ENCODE measurements at regions not wholly inside any gene's neighbourhood (a gene's known extent, or its start where the extent isn't known, plus 50 kb on each side); places are given as distances from the start of the nearest gene placed in this dataset.

- Histone ChIP-seq H3K27ac (ENCODE audit: low read depth, low read length) (no peak overlapping the region), H3K36me3 (ENCODE audit: control insufficient read depth, insufficient read depth, low read length) (no peaks in the 10 kb centered on the region), H3K27me3 (ENCODE audit: control insufficient read depth, insufficient read depth, low read length) (no peaks in the 10 kb centered on the region), H3K4me3 (ENCODE audit: low read depth, low read length) (no peak overlapping the region), H3K4me1 (ENCODE audit: control insufficient read depth, insufficient read depth, low read length) (no peaks in the 10 kb centered on the region), H3K9ac (ENCODE audit: low read length) (no peak overlapping the region), H3K9me3 (ENCODE audit: control insufficient read depth, insufficient read depth, low read depth, low read length) (no peaks in the 10 kb centered on the region)
Observed at GRCh38 chr1:90186506-90187322, 191.8 kb downstream of the ZNF326 start.

GRCh38 chr1:90176530-90176929, 181.6 kb downstream of the ZNF326 start:
- no peaks in the 10 kb centered on the region for H3K27me3 ChIP-seq (ENCODE audit: control insufficient read depth, insufficient read depth, low read length)
- H3K27ac ChIP-seq (ENCODE audit: low read depth, low read length), result no peak overlapping the region
- no peak overlapping the region for H3K4me3 ChIP-seq (ENCODE audit: low read depth, low read length)
- no peak overlapping the region for H3K9ac ChIP-seq (ENCODE audit: low read length)
- no peaks in the 10 kb centered on the region for H3K4me1 ChIP-seq (ENCODE audit: control insufficient read depth, insufficient read depth, low read length)
- no peaks in the 10 kb centered on the region for H3K9me3 ChIP-seq (ENCODE audit: control insufficient read depth, insufficient read depth, low read depth, low read length)
- H3K36me3 ChIP-seq (ENCODE audit: control insufficient read depth, insufficient read depth, low read length), result no peaks in the 10 kb centered on the region

- Histone ChIP-seq H3K9me3 (ENCODE audit: control insufficient read depth, insufficient read depth, low read depth, low read length) (no peaks in the 10 kb centered on the region), H3K9ac (ENCODE audit: low read length) (no peak overlapping the region), H3K4me3 (ENCODE audit: low read depth, low read length) (no peak overlapping the region), H3K27me3 (ENCODE audit: control insufficient read depth, insufficient read depth, low read length) (no peaks in the 10 kb centered on the region), H3K36me3 (ENCODE audit: control insufficient read depth, insufficient read depth, low read length) (no peaks in the 10 kb centered on the region), H3K4me1 (ENCODE audit: control insufficient read depth, insufficient read depth, low read length) (no peaks in the 10 kb centered on the region), H3K27ac (ENCODE audit: low read depth, low read length) (no peak overlapping the region)
Observed at GRCh38 chr1:90175490-90176167, 180.7 kb downstream of the ZNF326 start.

- H3K4me3 ChIP-seq (ENCODE audit: low read depth, low read length), result no peak overlapping the region
- H3K9ac ChIP-seq (ENCODE audit: low read length), result no peak overlapping the region
- no peaks in the 10 kb centered on the region for H3K4me1 ChIP-seq (ENCODE audit: control insufficient read depth, insufficient read depth, low read length)
- no peaks in the 10 kb centered on the region for H3K9me3 ChIP-seq (ENCODE audit: control insufficient read depth, insufficient read depth, low read depth, low read length)
- no peaks in the 10 kb centered on the region for H3K27me3 ChIP-seq (ENCODE audit: control insufficient read depth, insufficient read depth, low read length)
- H3K27ac ChIP-seq (ENCODE audit: low read depth, low read length), result no peak overlapping the region
- H3K36me3 ChIP-seq (ENCODE audit: control insufficient read depth, insufficient read depth, low read length), result no peaks in the 10 kb centered on the region
Observed at GRCh38 chr1:90174246-90174645, 179.3 kb downstream of the ZNF326 start.

- H3K4me1 ChIP-seq (ENCODE audit: control insufficient read depth, insufficient read depth, low read length), result no peaks in the 10 kb centered on the region
- H3K9ac ChIP-seq (ENCODE audit: low read length), result no peak overlapping the region
- H3K9me3 ChIP-seq (ENCODE audit: control insufficient read depth, insufficient read depth, low read depth, low read length), result peaks cover 8% of the 10 kb centered on the region
- no peaks in the 10 kb centered on the region for H3K36me3 ChIP-seq (ENCODE audit: control insufficient read depth, insufficient read depth, low read length)
- no peaks in the 10 kb centered on the region for H3K27me3 ChIP-seq (ENCODE audit: control insufficient read depth, insufficient read depth, low read length)
- no peak overlapping the region for H3K27ac ChIP-seq (ENCODE audit: low read depth, low read length)
- no peak overlapping the region for H3K4me3 ChIP-seq (ENCODE audit: low read depth, low read length)
Observed at GRCh38 chr1:90162216-90162615, 167.3 kb downstream of the ZNF326 start.

GRCh38 chr1:90161625-90162024, 166.7 kb downstream of the ZNF326 start:
- peaks cover 3% of the 10 kb centered on the region for H3K9me3 ChIP-seq (ENCODE audit: control insufficient read depth, insufficient read depth, low read depth, low read length)
- no peak overlapping the region for H3K27ac ChIP-seq (ENCODE audit: low read depth, low read length)
- no peaks in the 10 kb centered on the region for H3K36me3 ChIP-seq (ENCODE audit: control insufficient read depth, insufficient read depth, low read length)
- H3K27me3 ChIP-seq (ENCODE audit: control insufficient read depth, insufficient read depth, low read length), result no peaks in the 10 kb centered on the region
- no peaks in the 10 kb centered on the region for H3K4me1 ChIP-seq (ENCODE audit: control insufficient read depth, insufficient read depth, low read length)
- H3K9ac ChIP-seq (ENCODE audit: low read length), result no peak overlapping the region
- no peak overlapping the region for H3K4me3 ChIP-seq (ENCODE audit: low read depth, low read length)

- Histone ChIP-seq H3K36me3 (ENCODE audit: control insufficient read depth, insufficient read depth, low read length) (no peaks in the 10 kb centered on the region), H3K4me1 (ENCODE audit: control insufficient read depth, insufficient read depth, low read length) (no peaks in the 10 kb centered on the region), H3K9ac (ENCODE audit: low read length) (no peak overlapping the region), H3K27ac (ENCODE audit: low read depth, low read length) (no peak overlapping the region), H3K4me3 (ENCODE audit: low read depth, low read length) (no peak overlapping the region), H3K27me3 (ENCODE audit: control insufficient read depth, insufficient read depth, low read length) (no peaks in the 10 kb centered on the region), H3K9me3 (ENCODE audit: control insufficient read depth, insufficient read depth, low read depth, low read length) (0 out of 2 replicates have a peak, but pooled peaks cover 7% of the 10 kb centered on the region)
Observed at GRCh38 chr1:90155721-90156487, 161.0 kb downstream of the ZNF326 start.

GRCh38 chr1:90154711-90155110, 159.8 kb downstream of the ZNF326 start:
- Histone ChIP-seq H3K36me3 (ENCODE audit: control insufficient read depth, insufficient read depth, low read length) (no peaks in the 10 kb centered on the region), H3K9me3 (ENCODE audit: control insufficient read depth, insufficient read depth, low read depth, low read length) (0 out of 2 replicates have a peak, but pooled peaks cover 10% of the 10 kb centered on the region), H3K4me1 (ENCODE audit: control insufficient read depth, insufficient read depth, low read length) (no peaks in the 10 kb centered on the region), H3K9ac (ENCODE audit: low read length) (no peak overlapping the region), H3K27me3 (ENCODE audit: control insufficient read depth, insufficient read depth, low read length) (no peaks in the 10 kb centered on the region), H3K4me3 (ENCODE audit: low read depth, low read length) (no peak overlapping the region), H3K27ac (ENCODE audit: low read depth, low read length) (no peak overlapping the region)

GRCh38 chr1:90149101-90149500, 154.2 kb downstream of the ZNF326 start:
- Histone ChIP-seq H3K27ac (ENCODE audit: low read depth, low read length) (no peak overlapping the region), H3K9ac (ENCODE audit: low read length) (no peak overlapping the region), H3K4me1 (ENCODE audit: control insufficient read depth, insufficient read depth, low read length) (no peaks in the 10 kb centered on the region), H3K27me3 (ENCODE audit: control insufficient read depth, insufficient read depth, low read length) (no peaks in the 10 kb centered on the region), H3K4me3 (ENCODE audit: low read depth, low read length) (no peak overlapping the region), H3K9me3 (ENCODE audit: control insufficient read depth, insufficient read depth, low read depth, low read length) (0 out of 2 replicates have a peak, but pooled peaks cover 7% of the 10 kb centered on the region), H3K36me3 (ENCODE audit: control insufficient read depth, insufficient read depth, low read length) (no peaks in the 10 kb centered on the region)

- Histone ChIP-seq H3K27me3 (ENCODE audit: control insufficient read depth, insufficient read depth, low read length) (no peaks in the 10 kb centered on the region), H3K4me3 (ENCODE audit: low read depth, low read length) (no peak overlapping the region), H3K4me1 (ENCODE audit: control insufficient read depth, insufficient read depth, low read length) (no peaks in the 10 kb centered on the region), H3K9ac (ENCODE audit: low read length) (no peak overlapping the region), H3K9me3 (ENCODE audit: control insufficient read depth, insufficient read depth, low read depth, low read length) (0 out of 2 replicates have a peak, but pooled peaks cover 3% of the 10 kb centered on the region), H3K36me3 (ENCODE audit: control insufficient read depth, insufficient read depth, low read length) (no peaks in the 10 kb centered on the region), H3K27ac (ENCODE audit: low read depth, low read length) (no peak overlapping the region)
Observed at GRCh38 chr1:90147093-90147492, 152.2 kb downstream of the ZNF326 start.

GRCh38 chr1:90144820-90145219, 149.9 kb downstream of the ZNF326 start:
- Histone ChIP-seq H3K9ac (ENCODE audit: low read length) (no peak overlapping the region), H3K27me3 (ENCODE audit: control insufficient read depth, insufficient read depth, low read length) (no peaks in the 10 kb centered on the region), H3K4me1 (ENCODE audit: control insufficient read depth, insufficient read depth, low read length) (no peaks in the 10 kb centered on the region), H3K36me3 (ENCODE audit: control insufficient read depth, insufficient read depth, low read length) (no peaks in the 10 kb centered on the region), H3K4me3 (ENCODE audit: low read depth, low read length) (no peak overlapping the region), H3K27ac (ENCODE audit: low read depth, low read length) (no peak overlapping the region), H3K9me3 (ENCODE audit: control insufficient read depth, insufficient read depth, low read depth, low read length) (peaks cover 12% of the 10 kb centered on the region)
